Smooth muscle cell of the brain vasculature (primary cell): ENCODE measurements at regions not wholly inside any gene's neighbourhood (a gene's known extent, or its start where the extent isn't known, plus 50 kb on each side); places are given as distances from the start of the nearest gene placed in this dataset.

Experiments
- DNase-seq: peaks from one replicate; pipeline ENCODE4 v3.0.0-alpha.2; 2012; ENCODE audit warnings: low read depth, low spot score

DNA sequence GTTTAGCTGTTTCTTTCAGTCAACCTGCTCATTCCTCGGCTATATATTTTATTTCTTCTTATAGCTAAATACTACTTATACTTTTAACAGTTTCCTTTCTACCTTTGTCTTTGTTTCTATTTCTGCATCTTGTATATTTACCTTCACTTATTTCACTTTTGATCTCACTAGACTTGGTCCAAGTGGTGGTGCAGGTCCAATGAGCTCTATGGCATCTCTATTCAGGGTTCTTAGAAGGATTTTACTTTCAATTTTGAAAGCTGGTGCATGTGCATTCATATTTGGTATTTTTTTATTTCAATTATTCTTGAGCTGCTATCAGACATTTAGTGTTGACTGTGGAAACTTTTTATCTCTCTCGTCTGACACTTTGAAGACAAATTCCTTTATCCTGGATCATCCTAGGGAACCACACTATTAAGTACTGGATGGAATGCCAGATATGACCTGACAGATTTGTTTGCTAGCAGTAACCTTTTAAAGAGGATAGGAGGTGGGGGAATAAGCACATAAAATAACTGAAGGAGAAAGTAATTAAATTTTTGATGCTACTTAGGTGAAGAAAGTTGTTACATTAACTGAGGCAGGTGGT, 123.1 kb upstream of the PJA2 start:
- no peak for DNase-seq

GRCh38 chr5:109531262-109531661, 121.5 kb upstream of the PJA2 start:
- DNase-seq, result no peak

DNA sequence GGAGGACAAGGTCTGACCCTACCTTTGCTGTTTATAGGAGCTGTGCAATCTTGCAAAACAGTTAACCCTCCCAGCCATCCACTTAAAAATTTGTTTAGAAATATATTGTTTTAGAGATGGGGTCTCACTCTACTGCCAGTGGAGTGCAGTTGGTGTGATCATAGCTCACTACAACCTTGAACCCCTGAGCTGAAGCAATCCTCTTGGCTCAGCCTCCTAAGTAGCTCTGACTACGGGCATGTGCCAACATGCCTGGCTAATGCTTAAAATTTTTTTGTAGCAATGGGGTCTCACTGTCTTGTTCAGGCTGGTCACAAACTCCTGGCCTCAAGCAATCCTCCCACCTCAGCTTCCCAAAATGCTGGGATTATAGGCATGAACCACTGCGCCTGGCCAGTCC, 120.2 kb upstream of the PJA2 start:
- no peak for DNase-seq

DNA sequence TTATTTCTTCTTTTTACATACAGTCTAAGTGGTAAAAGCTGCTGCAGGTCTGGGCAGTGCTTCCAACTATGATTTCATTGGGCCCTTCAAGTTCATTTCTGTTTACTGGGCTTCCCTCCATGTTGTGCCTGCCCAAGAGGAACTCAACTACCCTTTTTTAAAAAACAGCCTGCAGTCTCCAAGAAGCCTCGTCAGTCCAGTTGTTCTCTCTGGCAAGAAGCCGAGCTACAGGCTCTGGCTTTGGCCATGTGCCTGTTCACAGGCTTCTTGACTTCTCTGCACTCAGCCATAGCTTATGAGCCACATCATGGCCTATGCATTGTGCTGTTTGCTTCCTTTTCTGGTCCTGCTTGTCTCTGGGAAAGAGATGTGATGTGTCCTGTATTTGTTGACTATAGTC, 119.7 kb upstream of the PJA2 start:
- no peak for DNase-seq

DNA sequence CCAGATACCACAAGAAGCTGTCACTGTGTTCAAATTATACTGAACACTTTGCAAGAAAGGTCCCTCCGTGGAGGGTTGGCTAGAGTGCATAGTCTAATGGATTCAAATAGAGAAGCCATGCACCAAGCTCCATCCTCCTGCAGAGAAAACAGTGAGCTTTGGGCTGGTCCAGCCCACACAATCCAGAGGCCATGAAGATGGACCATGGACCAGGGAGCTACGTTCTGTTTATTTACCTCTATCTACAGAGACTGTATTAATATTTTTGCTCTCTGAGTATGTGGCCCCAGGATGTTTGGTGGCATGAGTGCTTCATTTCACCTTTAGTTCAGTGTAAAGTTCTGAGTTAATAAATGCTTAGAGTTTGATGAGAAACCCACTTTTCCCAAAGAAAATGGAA, 114.8 kb upstream of the PJA2 start:
- no peak for DNase-seq

DNA sequence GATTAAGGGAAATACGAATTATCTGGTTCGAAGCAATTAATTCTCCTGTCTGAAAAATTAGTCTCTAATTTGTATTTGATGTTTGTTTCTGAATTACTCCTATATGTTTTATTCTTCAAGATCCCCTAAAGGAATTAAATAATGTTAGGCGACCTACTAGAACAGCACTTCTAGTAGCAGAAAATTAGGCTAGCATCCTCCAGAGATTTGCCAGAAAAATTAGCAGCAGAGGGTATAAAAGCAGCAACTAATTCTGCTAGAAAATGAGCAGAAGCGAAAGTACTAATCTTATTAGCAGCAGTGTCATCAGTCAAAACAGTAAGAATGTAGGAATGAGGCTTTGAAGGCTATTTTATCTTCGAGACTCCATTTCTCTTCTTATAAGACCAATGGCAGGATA, 114.3 kb upstream of the PJA2 start:
- no peak for DNase-seq

DNA sequence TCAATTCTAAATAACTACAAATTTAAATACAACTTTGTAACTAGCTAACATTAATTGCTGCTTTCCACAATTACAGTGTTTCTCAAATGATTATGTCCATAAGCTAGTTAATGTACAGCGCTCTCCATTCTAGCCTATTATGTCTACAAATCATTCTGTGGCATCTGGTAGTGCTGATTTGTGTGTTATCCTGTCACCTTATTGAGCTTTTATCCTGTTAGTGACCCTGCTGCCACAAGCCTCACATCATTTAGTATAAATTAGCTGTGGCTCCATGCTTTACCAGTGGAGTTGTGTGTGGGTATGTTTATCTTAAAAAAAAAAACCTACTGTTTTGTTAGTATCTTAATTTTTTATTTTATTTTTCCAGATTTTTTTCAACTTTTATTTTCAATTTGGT, 112.6 kb upstream of the PJA2 start:
- no peak for DNase-seq

- DNase-seq, result no peak
These were observed 109.6 kb upstream of the PJA2 start for GRCh38 chr5:109519416-109519815.

GRCh38 chr5:109516390-109516789, 106.6 kb upstream of the PJA2 start:
- DNase-seq, result no peak

DNA sequence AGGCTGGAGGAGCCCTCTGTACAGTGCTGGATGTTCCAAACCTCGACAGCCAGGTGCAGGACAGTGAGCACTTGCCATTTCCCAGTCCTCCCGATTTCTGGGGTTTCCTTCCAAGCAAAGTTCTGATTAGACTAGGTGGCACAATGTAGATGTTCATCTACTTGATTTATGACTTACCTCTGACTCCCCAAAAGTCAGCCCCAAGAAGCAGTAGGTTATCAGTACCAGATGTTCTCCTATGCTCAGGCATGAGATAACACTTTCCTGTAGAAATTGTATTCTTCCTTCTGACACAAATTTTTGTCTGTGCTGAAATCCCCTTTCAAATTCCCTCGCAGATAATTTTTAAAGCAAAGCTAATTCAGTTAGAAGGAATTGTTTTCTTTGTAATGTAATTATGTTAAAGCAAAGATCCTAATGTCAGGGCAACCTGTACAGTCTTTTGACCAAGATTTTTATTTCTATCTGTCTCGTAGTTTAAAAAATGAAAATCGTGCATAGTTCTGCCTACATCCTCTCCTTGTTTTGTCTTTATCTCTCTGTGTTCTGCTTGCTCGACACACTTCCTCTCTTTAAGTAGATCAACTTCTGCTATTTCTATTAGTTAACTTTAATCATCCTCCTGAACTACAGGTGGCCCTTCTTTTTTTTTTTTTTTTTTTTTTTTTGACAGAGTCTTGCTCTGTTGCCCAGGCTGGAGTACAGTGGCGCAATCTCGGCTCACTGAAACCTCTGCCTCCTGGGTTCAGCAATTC, 102.4 kb upstream of the PJA2 start:
- DNase-seq, result no peak

- no peak for DNase-seq
These were observed 96.8 kb upstream of the PJA2 start for GRCh38 chr5:109506556-109506955.

- DNase-seq, result no peak
These were observed 86.3 kb upstream of the PJA2 start for GRCh38 chr5:109496112-109496511.

DNA sequence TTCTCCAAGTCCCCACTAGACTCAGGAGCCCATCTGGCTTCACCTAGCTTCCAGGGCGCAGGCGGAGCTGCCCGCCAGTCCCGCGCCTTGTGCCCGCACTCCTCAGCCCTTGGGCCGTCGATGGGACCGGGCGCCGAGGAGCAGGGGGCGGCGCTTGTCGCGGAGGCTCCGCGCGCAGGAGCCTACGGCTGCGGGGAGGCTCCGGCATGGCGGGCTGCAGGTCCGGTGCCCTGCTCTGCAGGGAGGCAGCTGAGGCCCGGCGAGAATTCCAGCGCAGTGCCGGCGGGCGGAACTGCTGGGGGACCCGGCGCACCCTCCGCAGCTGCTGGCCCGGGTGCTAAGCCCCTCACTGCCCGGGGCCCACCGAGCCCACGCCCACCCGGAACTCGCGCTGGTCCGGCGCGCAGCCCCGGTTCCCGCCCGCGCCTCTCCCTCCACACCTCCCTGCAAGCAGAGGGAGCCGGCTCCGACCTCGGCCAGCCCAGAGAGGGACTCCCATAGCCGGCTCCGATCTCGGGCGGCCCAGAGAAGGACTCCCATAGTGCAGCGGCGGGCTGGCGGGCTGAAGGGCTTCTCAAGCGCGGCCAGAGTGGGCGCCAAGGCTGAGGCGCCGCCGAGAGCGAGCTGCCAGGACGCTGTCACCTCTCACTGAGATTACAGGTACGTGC, 78.1 kb upstream of the PJA2 start:
- no peak for DNase-seq

DNA sequence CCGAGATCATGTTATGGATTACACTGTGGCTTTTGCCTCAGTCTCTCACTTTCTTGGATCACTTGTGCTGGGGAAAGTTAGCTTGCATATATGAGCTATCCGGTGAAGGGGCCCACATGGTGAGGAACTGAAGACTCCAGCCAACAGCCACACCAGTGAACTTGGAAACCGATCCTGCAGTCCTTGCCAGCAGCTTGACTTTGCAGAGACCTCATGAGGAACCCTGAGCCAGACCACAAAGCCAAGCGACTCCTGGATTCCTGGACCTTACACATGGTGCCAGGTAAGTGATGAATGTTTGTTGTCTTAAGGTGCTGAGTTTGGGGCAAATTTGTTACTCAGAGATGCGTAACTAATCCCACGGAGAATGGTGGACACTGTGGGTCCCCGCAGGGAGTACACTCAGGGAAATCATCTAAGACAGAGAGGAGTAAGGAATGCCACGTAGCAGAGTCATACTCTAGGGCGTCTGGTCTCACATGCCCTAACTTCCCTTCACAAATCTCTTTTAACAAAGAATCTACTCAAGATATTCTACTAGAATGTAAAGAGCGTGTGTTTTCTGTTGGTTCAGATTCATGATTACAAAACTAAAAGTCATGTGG, 76.5 kb upstream of the PJA2 start:
- no peak for DNase-seq

- DNase-seq, result no peak
These were observed 75.3 kb upstream of the PJA2 start for GRCh38 chr5:109485030-109485429.

DNA sequence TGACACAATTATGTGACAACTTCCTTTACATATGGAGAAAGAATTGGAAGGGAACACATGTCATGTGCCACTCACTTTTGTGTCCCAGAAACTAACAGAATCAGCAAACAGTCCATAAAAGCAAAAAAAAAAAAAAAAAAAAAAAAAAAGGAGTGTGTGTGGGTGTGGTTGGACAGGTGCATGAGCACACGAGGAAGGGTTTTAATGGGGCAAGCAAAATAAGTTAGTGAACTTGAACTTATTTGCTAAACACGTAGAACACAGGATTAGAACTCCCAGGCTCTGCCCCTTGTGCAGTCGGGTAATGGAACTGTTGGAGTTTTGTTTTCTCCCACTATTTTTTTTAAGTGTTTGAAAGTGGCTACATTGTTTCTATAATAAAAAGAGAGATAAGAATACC, 74.8 kb upstream of the PJA2 start:
- no peak for DNase-seq

DNA sequence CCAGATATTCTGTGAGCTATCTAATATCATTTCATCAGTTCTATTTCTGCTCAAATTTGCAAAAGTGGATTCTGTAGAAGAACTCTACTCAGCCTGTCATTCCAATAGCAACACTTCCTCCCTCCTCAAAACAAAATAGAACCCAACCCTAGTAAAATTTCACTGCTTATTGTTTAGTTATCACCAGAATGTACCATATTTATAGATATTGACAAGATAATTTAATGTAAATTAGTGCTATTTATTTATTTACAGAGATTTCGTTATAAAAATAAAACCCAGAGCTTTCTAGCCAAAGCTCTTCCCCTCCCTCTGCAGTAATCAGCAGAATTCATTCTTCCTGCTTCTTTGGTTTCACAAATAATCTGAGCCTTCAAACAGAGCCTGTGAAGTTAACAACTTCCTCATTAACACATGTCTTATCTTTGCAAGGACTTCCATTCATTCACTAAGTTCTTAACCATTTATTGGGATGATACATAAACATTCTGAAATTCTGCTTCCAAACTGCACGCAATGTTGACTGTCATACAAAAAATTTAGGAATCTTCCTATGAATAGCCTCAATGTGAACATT, 73.7 kb upstream of the PJA2 start:
- DNase-seq, result no peak

GRCh38 chr5:109482748-109483147, 73.0 kb upstream of the PJA2 start:
- DNase-seq, result no peak

GRCh38 chr5:109479260-109479860, 69.6 kb upstream of the PJA2 start:
- DNase-seq, result no peak

DNA sequence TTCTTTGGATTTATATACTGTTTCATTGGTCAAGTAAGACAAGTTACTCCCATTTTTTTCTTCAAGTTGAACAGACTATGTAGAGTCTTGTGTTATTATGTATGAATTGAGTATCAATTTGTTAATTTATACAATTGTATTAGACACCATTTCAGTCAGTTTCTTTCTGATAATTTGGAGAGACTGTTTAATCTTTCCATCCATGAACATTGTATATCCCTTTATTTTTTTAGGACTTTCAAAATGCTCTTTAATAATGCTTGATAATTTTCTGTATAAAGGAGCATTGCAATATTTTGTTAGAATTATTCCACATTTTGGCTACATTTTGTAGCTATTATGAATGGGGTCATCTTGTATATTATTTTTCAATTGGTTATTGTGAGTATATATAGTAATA, 69.1 kb upstream of the PJA2 start:
- DNase-seq, result no peak

DNA sequence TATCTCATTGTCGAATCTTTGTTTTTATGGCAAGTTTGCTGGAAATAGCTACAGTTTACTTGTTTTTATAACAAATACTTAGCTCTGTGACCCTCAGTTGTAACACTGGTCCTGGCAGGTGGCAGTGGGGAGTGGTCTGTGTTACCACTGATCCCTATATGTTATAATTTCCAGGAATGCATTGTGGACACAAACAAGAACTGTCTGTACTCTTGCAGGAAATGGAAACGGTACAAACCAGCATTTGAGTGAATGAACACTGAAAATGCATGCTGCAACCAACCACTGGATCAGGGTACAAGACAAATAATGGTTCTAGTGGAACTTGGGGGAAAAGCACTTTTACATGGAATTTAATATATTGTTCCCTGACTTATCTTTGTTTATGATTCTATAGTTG, 66.5 kb upstream of the PJA2 start:
- no peak for DNase-seq
